Hematopoietic multipotent progenitor cell treated with erythropoietin and hydrocortisone succinate and interleukin-3 and kit ligand, for 4 days (in vitro differentiated cells): ENCODE measurements at regions not wholly inside any gene's neighbourhood (a gene's known extent, or its start where the extent isn't known, plus 50 kb on each side); places are given as distances from the start of the nearest gene placed in this dataset.
A peak's percentile ranks its signal among the peaks of the same experiment; 100 is the strongest.

ENCODE experiments used
- DNase-seq: peaks from one replicate; pipeline ENCODE4 v3.0.0-alpha.2; 2015

GRCh38 chr2:56626927-56627326 is 443.1 kb downstream of the CCDC85A start:
- DNase-seq = no peak

GRCh38 chr2:56630286-56630685 is 446.5 kb downstream of the CCDC85A start:
- DNase-seq = no peak

GRCh38 chr2:56647997-56648396 is 464.2 kb downstream of the CCDC85A start:
- no peak for DNase-seq

- DNase-seq = no peak
These were observed 465.0 kb downstream of the CCDC85A start for GRCh38 chr2:56648802-56649201.

- DNase-seq = no peak
These were observed 471.1 kb downstream of the CCDC85A start for GRCh38 chr2:56654936-56655335.

- no peak for DNase-seq
These were observed 473.0 kb downstream of the CCDC85A start for GRCh38 chr2:56656826-56657225.

GRCh38 chr2:56666777-56667176 is 483.0 kb downstream of the CCDC85A start:
- DNase-seq = no peak

GRCh38 chr2:56671973-56672569 is 488.3 kb downstream of the CCDC85A start:
- peak; percentile 1 for DNase-seq

- DNase-seq = no peak
These were observed 490.3 kb downstream of the CCDC85A start for GRCh38 chr2:56674084-56674483.

GRCh38 chr2:56676966-56677365 is 493.2 kb downstream of the CCDC85A start:
- DNase-seq = no peak

GRCh38 chr2:56680971-56681631 is 497.3 kb downstream of the CCDC85A start:
- DNase-seq = no peak

GRCh38 chr2:56681659-56682396 is 498.0 kb downstream of the CCDC85A start:
- no peak for DNase-seq

- no peak for DNase-seq
These were observed 498.6 kb downstream of the CCDC85A start for GRCh38 chr2:56682397-56682760.

GRCh38 chr2:56684327-56684726 is 500.5 kb downstream of the CCDC85A start:
- DNase-seq = no peak

- DNase-seq = no peak
These were observed 501.4 kb downstream of the CCDC85A start for GRCh38 chr2:56685205-56685604.

- DNase-seq = no peak
These were observed 503.4 kb downstream of the CCDC85A start for GRCh38 chr2:56687169-56687568.

- no peak for DNase-seq
These were observed 504.9 kb downstream of the CCDC85A start for GRCh38 chr2:56688661-56689060.

- no peak for DNase-seq
These were observed 509.7 kb downstream of the CCDC85A start for GRCh38 chr2:56693501-56693900.

- DNase-seq = no peak
These were observed 519.2 kb downstream of the CCDC85A start for GRCh38 chr2:56703001-56703400.

- DNase-seq = no peak
These were observed 521.9 kb downstream of the CCDC85A start for GRCh38 chr2:56705713-56706112.

- DNase-seq = no peak
These were observed 523.4 kb downstream of the CCDC85A start for GRCh38 chr2:56707218-56707617.

GRCh38 chr2:56707650-56708049 is 523.9 kb downstream of the CCDC85A start:
- DNase-seq = no peak

- no peak for DNase-seq
These were observed 525.4 kb downstream of the CCDC85A start for GRCh38 chr2:56709181-56709580.

- DNase-seq = no peak
These were observed 529.4 kb downstream of the CCDC85A start for GRCh38 chr2:56713161-56713676.
